ENCODE measurements at regions not wholly inside any gene's neighbourhood (a gene's known extent, or its start where the extent isn't known, plus 50 kb on each side); places are given as distances from the start of the nearest gene placed in this dataset.

- DNase-seq: no peak
These were observed 209.5 kb upstream of the TWIST2 start for GRCh38 chr2:238638100-238638981.

- no peak for DNase-seq
These were observed 208.8 kb upstream of the TWIST2 start for GRCh38 chr2:238638982-238639628.

- DNase-seq: no peak
These were observed 207.4 kb upstream of the TWIST2 start for GRCh38 chr2:238640486-238640885.

GRCh38 chr2:238642973-238643372 lies 204.9 kb upstream of the TWIST2 start:
- DNase-seq: no peak

- no peak for DNase-seq
These were observed 204.4 kb upstream of the TWIST2 start for GRCh38 chr2:238643400-238643907.

- DNase-seq: no peak
These were observed 203.5 kb upstream of the TWIST2 start for GRCh38 chr2:238644095-238645081.

- DNase-seq: no peak
These were observed 202.8 kb upstream of the TWIST2 start for GRCh38 chr2:238645095-238645494.

GRCh38 chr2:238645716-238646115 lies 202.2 kb upstream of the TWIST2 start:
- no peak for DNase-seq

- no peak for DNase-seq
These were observed 201.6 kb upstream of the TWIST2 start for GRCh38 chr2:238646281-238646680.

GRCh38 chr2:238646803-238647202 lies 201.1 kb upstream of the TWIST2 start:
- no peak for DNase-seq

GRCh38 chr2:238649123-238649522 lies 198.8 kb upstream of the TWIST2 start:
- DNase-seq: no peak

GRCh38 chr2:238649936-238650518 lies 197.9 kb upstream of the TWIST2 start:
- no peak for DNase-seq

- DNase-seq: no peak
These were observed 197.3 kb upstream of the TWIST2 start for GRCh38 chr2:238650536-238650935.

GRCh38 chr2:238651306-238652052 lies 196.4 kb upstream of the TWIST2 start:
- DNase-seq: no peak

GRCh38 chr2:238652053-238652770 lies 195.7 kb upstream of the TWIST2 start:
- DNase-seq: no peak

- DNase-seq: no peak
These were observed 195.1 kb upstream of the TWIST2 start for GRCh38 chr2:238652771-238653157.

- DNase-seq: no peak
These were observed 194.3 kb upstream of the TWIST2 start for GRCh38 chr2:238653431-238654109.

GRCh38 chr2:238654479-238655197 lies 193.2 kb upstream of the TWIST2 start:
- DNase-seq: no peak

GRCh38 chr2:238655198-238655860 lies 192.6 kb upstream of the TWIST2 start:
- no peak for DNase-seq

Data from right hindlimb (tissue), 1 donor.